Ectodermal cell (in vitro differentiated cells): ENCODE measurements at regions not wholly inside any gene's neighbourhood (a gene's known extent, or its start where the extent isn't known, plus 50 kb on each side); places are given as distances from the start of the nearest gene placed in this dataset.

ENCODE experiments used
- H3K27ac ChIP-seq: 2 replicates; pipeline ENCODE4 v1.7.0; 2013; ENCODE audit warnings: mild to moderate bottlenecking, low read depth, low read length; ENCODE audit not compliant: insufficient read depth, poor library complexity, severe bottlenecking
- H3K27me3 ChIP-seq: 2 replicates; pipeline ENCODE4 v1.7.0; 2013; ENCODE audit warnings: mild to moderate bottlenecking, low read length; ENCODE audit not compliant: insufficient read depth, control insufficient read depth, poor library complexity, severe bottlenecking
- H3K36me3 ChIP-seq: one replicate; pipeline ENCODE4 v1.7.0; 2013; ENCODE audit warnings: low read length; ENCODE audit not compliant: control insufficient read depth, insufficient read depth
- H3K4me1 ChIP-seq: one replicate; pipeline ENCODE4 v1.7.0; 2013; ENCODE audit warnings: low read length; ENCODE audit not compliant: control insufficient read depth, insufficient read depth
- H3K4me3 ChIP-seq: 2 replicates; pipeline ENCODE4 v1.7.0; 2013; ENCODE audit warnings: low read depth, low read length, control low read depth; ENCODE audit not compliant: insufficient read depth
- H3K9me3 ChIP-seq: 2 replicates; pipeline ENCODE4 v1.7.0; 2013; ENCODE audit warnings: mild to moderate bottlenecking, low read length, moderate library complexity; ENCODE audit not compliant: control insufficient read depth
- WGBS, 2 experiments: methylation state at CpG; one replicate each; pipeline ENCODE4 v1.1.7; 2013; ENCODE audit warnings: missing lambda C conversion rate in 2 of 2; 5-methylcytosine and 5-hydroxymethylcytosine counted together

- H3K27me3 ChIP-seq: no peaks in the 10 kb centered on the region
- H3K9me3 ChIP-seq: no peaks in the 10 kb centered on the region
- no peak overlapping the region for H3K4me3 ChIP-seq
- H3K27ac ChIP-seq: no peak overlapping the region
- 55 to 57% methylated on average over 3 of the region's 3 CpGs for WGBS, 2 experiments
- no peaks in the 10 kb centered on the region for H3K36me3 ChIP-seq
- no peaks in the 10 kb centered on the region for H3K4me1 ChIP-seq
Observed at GRCh38 chr11:82546661-82547557, 186.8 kb downstream of the FAM181B start.

GRCh38 chr11:82539669-82540068 lies 194.0 kb downstream of the FAM181B start:
- H3K4me1 ChIP-seq: no peaks in the 10 kb centered on the region
- H3K4me3 ChIP-seq: no peak overlapping the region
- H3K27me3 ChIP-seq: no peaks in the 10 kb centered on the region
- H3K27ac ChIP-seq: no peak overlapping the region
- H3K36me3 ChIP-seq: no peaks in the 10 kb centered on the region
- H3K9me3 ChIP-seq: no peaks in the 10 kb centered on the region

GRCh38 chr11:82536706-82537105 lies 197.0 kb downstream of the FAM181B start:
- H3K4me3 ChIP-seq: no peak overlapping the region
- WGBS, 2 experiments: 90 to 97% methylated on average over 3 of the region's 3 CpGs
- no peaks in the 10 kb centered on the region for H3K9me3 ChIP-seq

GRCh38 chr11:82533628-82534327 lies 199.9 kb downstream of the FAM181B start:
- Histone ChIP-seq H3K27me3 (no peaks in the 10 kb centered on the region), H3K4me1 (no peaks in the 10 kb centered on the region), H3K9me3 (no peaks in the 10 kb centered on the region), H3K36me3 (no peaks in the 10 kb centered on the region), H3K4me3 (no peak overlapping the region), H3K27ac (no peak overlapping the region)
- 91 to 94% methylated on average over 5 of the region's 7 CpGs for WGBS, 2 experiments

More at GRCh38 chr11:82536706-82537105, 197.0 kb downstream of the FAM181B start:
- no peaks in the 10 kb centered on the region for H3K27me3 ChIP-seq
- H3K4me1 ChIP-seq: no peaks in the 10 kb centered on the region
- no peak overlapping the region for H3K27ac ChIP-seq
- no peaks in the 10 kb centered on the region for H3K36me3 ChIP-seq

GRCh38 chr11:82529936-82530335 lies 203.7 kb downstream of the FAM181B start:
- Histone ChIP-seq H3K27me3 (no peaks in the 10 kb centered on the region), H3K4me3 (no peak overlapping the region), H3K36me3 (no peaks in the 10 kb centered on the region), H3K27ac (no peak overlapping the region), H3K9me3 (no peaks in the 10 kb centered on the region), H3K4me1 (no peaks in the 10 kb centered on the region)
- WGBS, 2 experiments: 93 to 100% methylated on average over 2 of the region's 2 CpGs

GRCh38 chr11:82527081-82527584 lies 206.5 kb downstream of the FAM181B start:
- Histone ChIP-seq H3K36me3 (no peaks in the 10 kb centered on the region), H3K4me1 (no peaks in the 10 kb centered on the region), H3K4me3 (no peak overlapping the region), H3K27ac (no peak overlapping the region), H3K9me3 (no peaks in the 10 kb centered on the region), H3K27me3 (no peaks in the 10 kb centered on the region)
- 92 to 97% methylated on average over 5 of the region's 5 CpGs for WGBS, 2 experiments

GRCh38 chr11:82523141-82523540 lies 210.5 kb downstream of the FAM181B start:
- Histone ChIP-seq H3K27ac (no peak overlapping the region), H3K4me3 (no peak overlapping the region), H3K36me3 (no peaks in the 10 kb centered on the region), H3K9me3 (no peaks in the 10 kb centered on the region), H3K27me3 (no peaks in the 10 kb centered on the region), H3K4me1 (no peaks in the 10 kb centered on the region)
- WGBS, 2 experiments: 74 to 78% methylated on average over 4 of the region's 4 CpGs

- Histone ChIP-seq H3K36me3 (no peaks in the 10 kb centered on the region), H3K4me3 (no peak overlapping the region), H3K9me3 (no peaks in the 10 kb centered on the region), H3K27me3 (no peaks in the 10 kb centered on the region), H3K27ac (no peak overlapping the region), H3K4me1 (no peaks in the 10 kb centered on the region)
- 86 to 97% methylated on average over 2 to 3 of the region's 3 CpGs for WGBS, 2 experiments
Observed at GRCh38 chr11:82521427-82521826, 212.2 kb downstream of the FAM181B start.

GRCh38 chr11:82507288-82507687 lies 226.4 kb downstream of the FAM181B start:
- WGBS, 2 experiments: 88% methylated on average over 4 to 6 of the region's 6 CpGs
- no peak overlapping the region for H3K4me3 ChIP-seq

GRCh38 chr11:82505379-82505778 lies 228.3 kb downstream of the FAM181B start:
- H3K27ac ChIP-seq: no peak overlapping the region

More at GRCh38 chr11:82507288-82507687, 226.4 kb downstream of the FAM181B start:
- Histone ChIP-seq H3K27ac (no peak overlapping the region), H3K9me3 (no peaks in the 10 kb centered on the region), H3K4me1 (no peaks in the 10 kb centered on the region), H3K27me3 (no peaks in the 10 kb centered on the region), H3K36me3 (no peaks in the 10 kb centered on the region)

More at GRCh38 chr11:82505379-82505778, 228.3 kb downstream of the FAM181B start:
- H3K4me1 ChIP-seq: no peaks in the 10 kb centered on the region
- no peaks in the 10 kb centered on the region for H3K36me3 ChIP-seq
- H3K4me3 ChIP-seq: no peak overlapping the region
- H3K9me3 ChIP-seq: no peaks in the 10 kb centered on the region
- WGBS, 2 experiments: 24 to 25% methylated on average over 3 of the region's 3 CpGs
- no peaks in the 10 kb centered on the region for H3K27me3 ChIP-seq
